Left ventricle myocardium inferior (tissue), 1 donor: ENCODE measurements at regions not wholly inside any gene's neighbourhood (a gene's known extent, or its start where the extent isn't known, plus 50 kb on each side); places are given as distances from the start of the nearest gene placed in this dataset.

Experiments
- DNase-seq: peaks from one replicate; pipeline ENCODE4 v3.0.0-alpha.2; 2020
- H3K27ac ChIP-seq: fragments of 200-600 bp; replicated peaks from 2 replicates; pipeline ENCODE4 v1.8.0; 2021
- H3K27me3 ChIP-seq: fragments of 200-600 bp; 2 replicates; pipeline ENCODE4 v1.8.0; 2021; ENCODE audit warnings: low read depth
- H3K36me3 ChIP-seq: fragments of 200-600 bp; 2 replicates; pipeline ENCODE4 v1.8.0; 2021
- H3K4me1 ChIP-seq: fragments of 200-600 bp; 2 replicates; pipeline ENCODE4 v1.8.0; 2021
- H3K4me3 ChIP-seq: fragments of 200-600 bp; 2 replicates; pipeline ENCODE4 v1.8.0; 2021; ENCODE audit warnings: mild to moderate bottlenecking, moderate library complexity
- H3K9me3 ChIP-seq: fragments of 200-600 bp; replicated peaks from 2 replicates; pipeline ENCODE4 v1.8.0; 2021
- intact Hi-C: fragments of 100-400 bp; cut with micrococcal nuclease; formaldehyde crosslinking; loops from one replicate; pipeline ENCODE4 v1.11.0; 2022
- TF ChIP-seq, protein P1 (sequence below): fragments of 200-600 bp; IDR thresholded peaks from 2 replicates; pipeline ENCODE4 v1.8.0; 2021; ENCODE audit warnings: antibody characterized with exemption, mild to moderate bottlenecking, borderline replicate concordance
- donor health status: DM: no; HTN: yes; CAD: no; lungs with severe emphysema.

DNA sequence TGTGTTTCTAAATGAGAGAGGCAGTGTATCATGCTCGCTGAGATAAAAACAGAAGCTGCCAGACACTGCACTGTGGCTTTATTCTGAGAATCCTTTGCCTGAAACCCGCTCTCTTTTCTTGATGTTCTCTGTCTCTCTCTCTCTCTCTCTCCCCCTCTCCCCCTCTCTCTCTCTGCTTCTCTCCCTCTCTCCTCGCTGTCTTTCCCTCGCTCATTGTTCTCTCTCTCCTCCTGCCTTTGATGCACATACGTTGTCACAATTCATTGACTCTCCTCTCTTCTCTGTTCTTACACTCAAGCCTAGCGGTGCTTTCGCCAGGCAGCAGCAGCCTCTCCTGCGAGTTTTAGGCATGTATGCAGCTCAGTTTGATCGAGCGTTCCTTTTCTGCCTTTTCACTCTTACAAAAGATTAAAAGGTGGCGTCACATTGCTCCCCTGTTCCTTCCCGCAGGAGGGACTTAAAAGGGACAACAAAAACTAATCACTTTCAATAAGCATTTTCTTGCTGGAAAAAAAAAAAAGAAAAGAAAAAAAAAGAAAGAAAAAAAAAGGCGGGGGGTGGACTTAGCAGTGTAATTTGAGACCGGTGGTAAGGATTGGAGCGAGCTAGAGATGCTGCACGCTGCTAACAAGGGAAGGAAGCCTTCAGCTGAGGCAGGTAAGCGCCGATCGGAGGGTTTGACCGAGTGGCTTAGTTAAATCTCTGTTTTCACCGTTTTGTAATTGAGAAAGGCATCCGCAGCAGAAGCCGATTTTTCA is 717.9 kb upstream of the WWC1 start:
- H3K27ac ChIP-seq: no peak overlapping the region
- intact Hi-C loops: no loop called here
- TF ChIP-seq, protein P1, sequence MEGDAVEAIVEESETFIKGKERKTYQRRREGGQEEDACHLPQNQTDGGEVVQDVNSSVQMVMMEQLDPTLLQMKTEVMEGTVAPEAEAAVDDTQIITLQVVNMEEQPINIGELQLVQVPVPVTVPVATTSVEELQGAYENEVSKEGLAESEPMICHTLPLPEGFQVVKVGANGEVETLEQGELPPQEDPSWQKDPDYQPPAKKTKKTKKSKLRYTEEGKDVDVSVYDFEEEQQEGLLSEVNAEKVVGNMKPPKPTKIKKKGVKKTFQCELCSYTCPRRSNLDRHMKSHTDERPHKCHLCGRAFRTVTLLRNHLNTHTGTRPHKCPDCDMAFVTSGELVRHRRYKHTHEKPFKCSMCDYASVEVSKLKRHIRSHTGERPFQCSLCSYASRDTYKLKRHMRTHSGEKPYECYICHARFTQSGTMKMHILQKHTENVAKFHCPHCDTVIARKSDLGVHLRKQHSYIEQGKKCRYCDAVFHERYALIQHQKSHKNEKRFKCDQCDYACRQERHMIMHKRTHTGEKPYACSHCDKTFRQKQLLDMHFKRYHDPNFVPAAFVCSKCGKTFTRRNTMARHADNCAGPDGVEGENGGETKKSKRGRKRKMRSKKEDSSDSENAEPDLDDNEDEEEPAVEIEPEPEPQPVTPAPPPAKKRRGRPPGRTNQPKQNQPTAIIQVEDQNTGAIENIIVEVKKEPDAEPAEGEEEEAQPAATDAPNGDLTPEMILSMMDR: no peak

DNA sequence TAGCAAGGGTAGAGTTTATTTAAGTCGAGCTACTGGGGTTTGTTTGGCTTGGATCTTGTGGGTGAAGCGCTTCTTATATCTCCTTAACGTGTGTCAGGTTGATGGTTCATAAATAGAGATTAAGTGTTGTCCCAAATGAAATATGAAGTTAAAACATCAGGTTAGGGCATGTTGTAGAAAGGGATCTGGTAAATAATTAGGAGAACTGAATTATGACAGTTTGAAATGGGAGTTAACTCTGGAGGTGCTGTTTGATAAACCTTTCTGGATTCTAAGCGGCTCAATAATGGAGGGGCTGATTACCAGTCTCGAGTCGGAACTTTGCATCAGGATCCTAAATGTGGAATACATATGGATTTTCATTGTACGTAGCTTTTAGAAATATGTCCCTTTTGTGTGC is 717.0 kb upstream of the WWC1 start:
- H3K9me3 ChIP-seq: no peaks in the 10 kb centered on the region
- DNase-seq: no peak
- H3K27me3 ChIP-seq: peaks cover 93% of the 10 kb centered on the region
- H3K4me1 ChIP-seq: peaks cover 13% of the 10 kb centered on the region
- H3K4me3 ChIP-seq: no peak overlapping the region
- no peak overlapping the region for H3K27ac ChIP-seq
- no peaks in the 10 kb centered on the region for H3K36me3 ChIP-seq
- TF ChIP-seq, protein P1: no peak
- intact Hi-C loops: no loop called here

More for the DNA sequence above, 717.9 kb upstream of the WWC1 start:
- peaks cover 97% of the 10 kb centered on the region for H3K27me3 ChIP-seq
- no peaks in the 10 kb centered on the region for H3K36me3 ChIP-seq
- H3K4me1 ChIP-seq: peaks cover 13% of the 10 kb centered on the region
- no peaks in the 10 kb centered on the region for H3K9me3 ChIP-seq
- H3K4me3 ChIP-seq: peak overlapping the region; percentile 48
- DNase-seq: no peak

DNA sequence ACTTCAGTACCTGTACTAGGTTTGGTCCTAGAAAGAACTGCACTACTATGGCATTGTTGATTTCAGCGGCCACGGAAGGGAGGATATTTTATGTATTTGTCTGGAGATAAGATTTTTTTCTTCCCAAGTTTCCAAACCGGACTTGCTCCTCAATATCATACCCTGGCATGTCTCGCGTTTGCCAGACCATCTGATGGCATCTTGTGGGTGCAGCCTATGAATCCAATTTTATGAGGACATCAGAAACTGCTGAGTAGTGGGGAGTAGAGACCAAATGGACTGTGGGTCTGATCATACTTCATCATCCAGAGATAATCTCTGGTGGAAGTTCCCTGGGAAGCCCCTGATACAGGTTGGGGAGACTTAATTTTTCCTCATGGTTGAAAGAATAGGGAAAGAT is 716.1 kb upstream of the WWC1 start:
- peaks cover 91% of the 10 kb centered on the region for H3K27me3 ChIP-seq
- H3K27ac ChIP-seq: no peak overlapping the region
- DNase-seq: no peak
- H3K4me3 ChIP-seq: no peak overlapping the region
- H3K4me1 ChIP-seq: peaks cover 13% of the 10 kb centered on the region
- intact Hi-C loops: loop anchor here (5.0 kb wide), 1 partner anchor 647 kb away; no protein-coding TSS in a partner anchor
- no peaks in the 10 kb centered on the region for H3K36me3 ChIP-seq
- TF ChIP-seq, protein P1: no peak
- no peaks in the 10 kb centered on the region for H3K9me3 ChIP-seq

DNA sequence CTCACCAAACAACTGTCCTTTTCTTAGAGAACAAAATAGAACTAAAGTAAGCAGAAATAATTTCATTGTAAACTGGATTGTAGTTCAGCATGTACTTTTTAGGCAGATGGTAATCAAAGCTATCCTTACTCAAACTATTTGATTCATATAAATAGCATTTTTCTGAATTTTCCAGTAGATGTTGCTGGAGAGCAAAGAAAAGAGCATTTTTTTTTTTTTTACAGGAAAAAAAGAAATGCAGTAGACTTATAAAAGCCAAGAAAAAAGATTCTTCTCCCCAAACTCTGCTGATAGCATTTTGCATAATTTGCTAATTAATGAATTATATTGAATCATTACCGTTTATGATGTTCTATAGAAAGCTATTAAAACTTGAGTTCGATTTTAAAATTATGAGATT is 715.3 kb upstream of the WWC1 start:
- no peaks in the 10 kb centered on the region for H3K9me3 ChIP-seq
- peaks cover 86% of the 10 kb centered on the region for H3K27me3 ChIP-seq
- no peak overlapping the region for H3K4me3 ChIP-seq
- TF ChIP-seq, protein P1: no peak
- no peak overlapping the region for H3K27ac ChIP-seq
- H3K36me3 ChIP-seq: no peaks in the 10 kb centered on the region
- intact Hi-C loops: loop anchor here (5.0 kb wide), 1 partner anchor 646 kb away; no protein-coding TSS in a partner anchor
- peaks cover 13% of the 10 kb centered on the region for H3K4me1 ChIP-seq
- no peak for DNase-seq

DNA sequence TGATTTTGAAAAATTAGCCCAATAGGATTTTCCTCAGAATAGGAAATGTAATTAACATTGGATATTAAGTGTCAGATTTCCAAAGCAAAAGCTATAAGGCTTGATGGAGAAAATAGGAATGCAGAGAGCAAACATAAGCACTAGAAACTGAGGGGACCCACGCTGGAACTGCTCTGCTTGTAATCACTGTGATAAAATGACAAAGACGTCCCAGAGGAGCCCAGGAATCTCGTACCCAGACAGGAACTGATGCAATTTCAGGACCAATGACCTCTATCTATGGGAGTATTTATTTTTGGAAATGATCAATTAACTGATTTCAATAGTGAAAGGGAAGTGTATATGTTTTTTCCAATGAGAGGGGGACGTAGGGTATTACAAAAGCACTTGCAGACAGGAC is 714.5 kb upstream of the WWC1 start:
- peak overlapping the region; percentile 17 for H3K4me3 ChIP-seq
- peaks cover 13% of the 10 kb centered on the region for H3K4me1 ChIP-seq
- H3K9me3 ChIP-seq: no peaks in the 10 kb centered on the region
- DNase-seq: no peak
- intact Hi-C loops: loop anchor here (5.0 kb wide), 1 partner anchor 645 kb away; no protein-coding TSS in a partner anchor
- H3K27ac ChIP-seq: no peak overlapping the region
- TF ChIP-seq, protein P1: no peak
- H3K36me3 ChIP-seq: no peaks in the 10 kb centered on the region
- H3K27me3 ChIP-seq: peaks cover 79% of the 10 kb centered on the region
